Suprapubic skin (tissue), 4 donors: ENCODE measurements at regions not wholly inside any gene's neighbourhood (a gene's known extent, or its start where the extent isn't known, plus 50 kb on each side); places are given as distances from the start of the nearest gene placed in this dataset.

Source experiments
- EP300 ChIP-seq: sonication (generic); formaldehyde crosslinking; IDR thresholded peaks from one replicate; pipeline ENCODE4 v1.6.1; 2017; ENCODE audit warnings: antibody characterized with exemption
- POLR2A ChIP-seq, 2 donors: fragments of 450-650 bp; IDR thresholded peaks; one replicate each; pipeline ENCODE4 v1.6.1; 2017; ENCODE audit warnings: antibody characterized with exemption in 2 of 2, mild to moderate bottlenecking in 2 of 2, moderate library complexity in 2 of 2
- POLR2AphosphoS5 ChIP-seq, 3 donors: sonication (generic); formaldehyde crosslinking; IDR thresholded peaks; one replicate each; pipeline ENCODE4 v1.6.1; 2017; ENCODE audit warnings: antibody characterized with exemption in 3 of 3
- TF ChIP-seq, protein P1 (sequence below), 2 donors: fragments of 200-600 bp in 1 of 2; fragments of 450-650 bp in 1 of 2; sonication (generic) in 1 of 2; IDR thresholded peaks; one replicate each; pipeline ENCODE4 v1.5.1; 2016 to 2019; ENCODE audit warnings: antibody characterized with exemption in 2 of 2, mild to moderate bottlenecking in 1 of 2, moderate library complexity in 1 of 2

- no peak for TF ChIP-seq EP300
- TF ChIP-seq POLR2A (IDR thresholded peaks at IDR 0.05), result no peak
- TF ChIP-seq, protein P1, sequence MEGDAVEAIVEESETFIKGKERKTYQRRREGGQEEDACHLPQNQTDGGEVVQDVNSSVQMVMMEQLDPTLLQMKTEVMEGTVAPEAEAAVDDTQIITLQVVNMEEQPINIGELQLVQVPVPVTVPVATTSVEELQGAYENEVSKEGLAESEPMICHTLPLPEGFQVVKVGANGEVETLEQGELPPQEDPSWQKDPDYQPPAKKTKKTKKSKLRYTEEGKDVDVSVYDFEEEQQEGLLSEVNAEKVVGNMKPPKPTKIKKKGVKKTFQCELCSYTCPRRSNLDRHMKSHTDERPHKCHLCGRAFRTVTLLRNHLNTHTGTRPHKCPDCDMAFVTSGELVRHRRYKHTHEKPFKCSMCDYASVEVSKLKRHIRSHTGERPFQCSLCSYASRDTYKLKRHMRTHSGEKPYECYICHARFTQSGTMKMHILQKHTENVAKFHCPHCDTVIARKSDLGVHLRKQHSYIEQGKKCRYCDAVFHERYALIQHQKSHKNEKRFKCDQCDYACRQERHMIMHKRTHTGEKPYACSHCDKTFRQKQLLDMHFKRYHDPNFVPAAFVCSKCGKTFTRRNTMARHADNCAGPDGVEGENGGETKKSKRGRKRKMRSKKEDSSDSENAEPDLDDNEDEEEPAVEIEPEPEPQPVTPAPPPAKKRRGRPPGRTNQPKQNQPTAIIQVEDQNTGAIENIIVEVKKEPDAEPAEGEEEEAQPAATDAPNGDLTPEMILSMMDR (IDR thresholded peaks at IDR 0.05), result no peak
- no peak for TF ChIP-seq POLR2AphosphoS5 (IDR thresholded peaks at IDR 0.05)
Measured at GRCh38 chr4:18134111-18134510, 112.6 kb upstream of the LCORL start.
